ENCODE measurements at regions not wholly inside any gene's neighbourhood (a gene's known extent, or its start where the extent isn't known, plus 50 kb on each side); places are given as distances from the start of the nearest gene placed in this dataset.

DNA sequence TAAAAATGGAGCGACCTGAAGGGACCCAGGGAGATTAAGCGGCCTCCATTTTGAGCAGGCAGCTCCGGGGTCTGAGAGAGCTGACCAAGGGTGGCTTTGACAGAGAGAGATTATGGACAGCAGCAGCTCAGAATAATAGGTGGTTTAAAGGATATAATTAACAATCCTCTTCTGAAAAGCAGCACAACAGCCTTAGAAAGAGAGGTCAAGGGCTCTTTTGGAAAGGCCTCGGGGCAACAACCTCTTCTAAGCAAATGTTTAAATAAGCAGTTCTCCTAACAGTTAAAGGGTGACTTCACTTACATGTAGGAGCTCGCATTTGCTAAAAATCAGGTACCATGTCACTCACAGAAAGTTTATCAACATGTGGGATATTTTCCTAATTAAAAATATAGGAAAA, 87.2 kb upstream of the FRMD6 start:
- no peaks in the 10 kb centered on the region for H3K27me3 Mint-ChIP-seq (ENCODE audit: unreplicated experiment)
- TF ChIP-seq, protein P1, sequence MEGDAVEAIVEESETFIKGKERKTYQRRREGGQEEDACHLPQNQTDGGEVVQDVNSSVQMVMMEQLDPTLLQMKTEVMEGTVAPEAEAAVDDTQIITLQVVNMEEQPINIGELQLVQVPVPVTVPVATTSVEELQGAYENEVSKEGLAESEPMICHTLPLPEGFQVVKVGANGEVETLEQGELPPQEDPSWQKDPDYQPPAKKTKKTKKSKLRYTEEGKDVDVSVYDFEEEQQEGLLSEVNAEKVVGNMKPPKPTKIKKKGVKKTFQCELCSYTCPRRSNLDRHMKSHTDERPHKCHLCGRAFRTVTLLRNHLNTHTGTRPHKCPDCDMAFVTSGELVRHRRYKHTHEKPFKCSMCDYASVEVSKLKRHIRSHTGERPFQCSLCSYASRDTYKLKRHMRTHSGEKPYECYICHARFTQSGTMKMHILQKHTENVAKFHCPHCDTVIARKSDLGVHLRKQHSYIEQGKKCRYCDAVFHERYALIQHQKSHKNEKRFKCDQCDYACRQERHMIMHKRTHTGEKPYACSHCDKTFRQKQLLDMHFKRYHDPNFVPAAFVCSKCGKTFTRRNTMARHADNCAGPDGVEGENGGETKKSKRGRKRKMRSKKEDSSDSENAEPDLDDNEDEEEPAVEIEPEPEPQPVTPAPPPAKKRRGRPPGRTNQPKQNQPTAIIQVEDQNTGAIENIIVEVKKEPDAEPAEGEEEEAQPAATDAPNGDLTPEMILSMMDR (IDR thresholded peaks at IDR 0.05): no peak
- no peaks in the 10 kb centered on the region for H3K9me3 Mint-ChIP-seq (ENCODE audit: unreplicated experiment)
- no peak for DNase-seq (ENCODE audit: extremely low spot score, unreplicated experiment)
- no peak overlapping the region for H3K4me3 Mint-ChIP-seq (ENCODE audit: unreplicated experiment)
- no peak overlapping the region for H3K27ac Mint-ChIP-seq (ENCODE audit: unreplicated experiment)
- peaks cover 16% of the 10 kb centered on the region for H3K4me1 Mint-ChIP-seq (ENCODE audit: unreplicated experiment)
- no peaks in the 10 kb centered on the region for H3K36me3 Mint-ChIP-seq (ENCODE audit: unreplicated experiment)

DNA sequence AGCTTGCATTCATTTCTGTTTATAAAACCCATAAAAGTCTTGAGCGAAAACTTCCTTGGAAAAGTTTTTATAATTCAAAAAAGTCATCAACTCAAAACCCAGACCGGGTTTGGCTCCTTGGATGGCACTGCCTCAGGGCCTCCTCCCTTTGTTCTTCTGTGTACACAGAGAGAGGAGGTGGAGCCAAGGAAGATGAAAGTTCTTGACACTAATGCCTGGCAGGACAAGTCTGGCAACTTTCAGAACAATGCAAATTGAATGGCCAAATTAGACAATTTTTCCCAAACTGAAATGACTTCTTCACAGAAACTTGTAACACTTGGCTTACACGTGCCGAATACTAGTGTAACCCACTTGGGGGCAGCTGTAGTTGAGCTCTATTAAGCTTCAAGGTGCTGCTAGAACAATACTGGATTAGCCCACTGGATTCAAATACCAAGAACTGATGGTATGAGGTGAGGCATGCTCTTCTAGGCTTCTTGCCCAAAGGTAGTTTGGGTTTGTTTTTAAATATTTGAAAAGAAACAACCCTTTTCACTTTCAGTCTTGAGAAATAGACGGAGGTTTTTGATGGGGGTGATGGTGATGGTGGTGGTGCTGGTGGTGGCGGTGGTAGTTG, 86.6 kb upstream of the FRMD6 start:
- peaks cover 16% of the 10 kb centered on the region for H3K4me1 Mint-ChIP-seq (ENCODE audit: unreplicated experiment)
- no peaks in the 10 kb centered on the region for H3K27me3 Mint-ChIP-seq (ENCODE audit: unreplicated experiment)
- H3K27ac Mint-ChIP-seq (ENCODE audit: unreplicated experiment): no peak overlapping the region
- DNase-seq (ENCODE audit: extremely low spot score, unreplicated experiment): no peak
- no peak overlapping the region for H3K4me3 Mint-ChIP-seq (ENCODE audit: unreplicated experiment)
- H3K36me3 Mint-ChIP-seq (ENCODE audit: unreplicated experiment): no peaks in the 10 kb centered on the region
- H3K9me3 Mint-ChIP-seq (ENCODE audit: unreplicated experiment): no peaks in the 10 kb centered on the region
- TF ChIP-seq, protein P1 (IDR thresholded peaks at IDR 0.05): no peak

DNA sequence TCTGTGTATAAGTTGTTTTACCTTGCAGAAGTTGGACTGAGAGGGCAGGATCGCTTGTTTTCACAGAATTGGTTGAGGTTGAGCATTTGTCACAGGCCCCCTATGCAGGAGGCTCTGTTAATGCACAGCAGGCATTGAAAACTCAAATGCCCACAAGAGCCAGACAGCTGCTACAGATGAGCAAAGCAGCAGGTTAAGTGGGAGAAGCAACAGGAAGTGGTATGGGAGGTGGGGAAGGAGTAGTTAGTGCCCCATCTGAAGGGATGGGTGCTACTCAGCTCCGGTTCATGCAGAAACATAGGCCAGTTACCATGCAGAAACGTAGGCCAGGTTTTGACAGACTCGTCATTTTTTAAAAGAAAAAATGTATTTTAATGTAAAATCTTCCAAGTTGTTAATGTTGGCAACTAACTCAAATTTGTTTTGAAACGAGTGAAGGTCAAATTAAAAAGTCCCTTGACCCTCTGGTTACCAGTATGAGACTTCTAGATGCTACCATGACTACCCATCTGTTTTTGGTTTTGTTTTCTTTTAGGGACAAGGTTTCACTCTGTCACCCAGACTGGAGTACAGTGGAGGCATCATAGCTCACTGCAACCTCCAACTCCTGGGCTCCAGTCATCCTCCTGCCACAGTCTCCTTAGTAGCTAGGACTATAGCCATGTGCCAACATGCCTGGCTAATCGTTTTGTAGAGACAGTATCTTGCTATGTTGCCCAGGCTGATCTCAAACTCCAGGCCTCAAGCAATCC, 84.7 kb upstream of the FRMD6 start:
- Mint-ChIP-seq H3K4me3 (ENCODE audit: unreplicated experiment) (no peak overlapping the region), H3K4me1 (ENCODE audit: unreplicated experiment) (peaks cover 16% of the 10 kb centered on the region), H3K27ac (ENCODE audit: unreplicated experiment) (no peak overlapping the region), H3K36me3 (ENCODE audit: unreplicated experiment) (no peaks in the 10 kb centered on the region), H3K27me3 (ENCODE audit: unreplicated experiment) (no peaks in the 10 kb centered on the region), H3K9me3 (ENCODE audit: unreplicated experiment) (no peaks in the 10 kb centered on the region)
- TF ChIP-seq, protein P1 (IDR thresholded peaks at IDR 0.05): no peak
- DNase-seq (ENCODE audit: extremely low spot score, unreplicated experiment): no peak

DNA sequence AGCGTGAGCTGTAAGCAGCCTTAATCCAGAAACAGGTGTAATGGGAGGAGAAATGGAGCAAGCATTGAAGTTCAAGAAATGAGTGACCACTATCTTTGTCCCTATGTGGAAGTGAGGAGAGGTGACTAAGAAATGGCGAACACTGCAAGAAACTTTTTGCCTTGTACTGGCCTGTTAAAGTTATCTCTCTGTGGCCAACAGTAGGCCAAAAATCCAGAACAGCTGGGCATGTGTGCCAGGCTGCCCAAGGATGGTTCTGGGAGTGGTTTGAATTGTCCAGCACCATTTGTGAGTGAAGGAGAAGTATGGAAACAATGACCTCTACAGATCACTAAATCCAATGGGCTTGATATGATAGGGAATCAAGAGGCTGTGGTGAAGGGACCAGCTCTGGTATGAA, 83.3 kb upstream of the FRMD6 start:
- no peak overlapping the region for H3K4me3 Mint-ChIP-seq (ENCODE audit: unreplicated experiment)
- peaks cover 16% of the 10 kb centered on the region for H3K4me1 Mint-ChIP-seq (ENCODE audit: unreplicated experiment)
- H3K27ac Mint-ChIP-seq (ENCODE audit: unreplicated experiment): no peak overlapping the region
- TF ChIP-seq, protein P1 (IDR thresholded peaks at IDR 0.05): no peak
- no peak for DNase-seq (ENCODE audit: extremely low spot score, unreplicated experiment)
- H3K27me3 Mint-ChIP-seq (ENCODE audit: unreplicated experiment): no peaks in the 10 kb centered on the region
- H3K9me3 Mint-ChIP-seq (ENCODE audit: unreplicated experiment): no peaks in the 10 kb centered on the region
- no peaks in the 10 kb centered on the region for H3K36me3 Mint-ChIP-seq (ENCODE audit: unreplicated experiment)

DNA sequence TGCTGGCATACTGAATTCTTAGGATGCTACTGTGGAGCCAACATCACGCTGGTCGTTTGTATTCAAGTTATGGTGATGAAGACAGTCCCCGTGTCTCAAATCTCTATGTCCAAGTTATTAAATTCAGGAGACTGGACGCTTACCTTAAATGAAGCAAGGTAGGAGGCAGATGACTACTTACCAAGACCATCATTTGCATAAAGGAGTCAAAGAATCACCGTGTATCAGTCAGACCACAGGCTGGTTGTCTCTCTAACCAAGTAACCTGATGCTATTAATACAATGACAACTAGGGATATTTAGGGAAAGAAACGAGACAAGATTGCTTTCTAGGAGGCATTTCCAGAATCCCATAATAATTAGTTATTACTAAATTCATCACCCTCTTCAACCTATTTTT, 78.1 kb upstream of the FRMD6 start:
- H3K36me3 Mint-ChIP-seq (ENCODE audit: unreplicated experiment): no peaks in the 10 kb centered on the region
- DNase-seq (ENCODE audit: extremely low spot score, unreplicated experiment): no peak
- no peaks in the 10 kb centered on the region for H3K27me3 Mint-ChIP-seq (ENCODE audit: unreplicated experiment)
- TF ChIP-seq, protein P1 (IDR thresholded peaks at IDR 0.05): no peak
- no peaks in the 10 kb centered on the region for H3K9me3 Mint-ChIP-seq (ENCODE audit: unreplicated experiment)
- no peak overlapping the region for H3K4me3 Mint-ChIP-seq (ENCODE audit: unreplicated experiment)
- H3K27ac Mint-ChIP-seq (ENCODE audit: unreplicated experiment): no peak overlapping the region
- H3K4me1 Mint-ChIP-seq (ENCODE audit: unreplicated experiment): peaks cover 17% of the 10 kb centered on the region

All from osteocyte (in vitro differentiated cells).